Activated T-helper 9 cell treated with anti-CD3 and anti-CD28 coated beads, Interleukin-2, amount 50 U/mL, for 16 hours (primary cell): ENCODE measurements at regions not wholly inside any gene's neighbourhood (a gene's known extent, or its start where the extent isn't known, plus 50 kb on each side); places are given as distances from the start of the nearest gene placed in this dataset.

Experiments
- DNase-seq: peaks from one replicate; pipeline ENCODE4 v3.0.0-alpha.2; 2020; ENCODE audit warnings: low read depth

GRCh38 chr6:113508249-113508648, 348.9 kb upstream of the MARCKS start:
- DNase-seq, result no peak

- no peak for DNase-seq
Measured at GRCh38 chr6:113511100-113511499, 346.0 kb upstream of the MARCKS start.

- no peak for DNase-seq
Measured at GRCh38 chr6:113512576-113512975, 344.6 kb upstream of the MARCKS start.

GRCh38 chr6:113513086-113513485, 344.1 kb upstream of the MARCKS start:
- DNase-seq, result no peak

GRCh38 chr6:113522376-113522775, 334.8 kb upstream of the MARCKS start:
- DNase-seq, result no peak

GRCh38 chr6:113524826-113525225, 332.3 kb upstream of the MARCKS start:
- DNase-seq, result no peak

GRCh38 chr6:113526553-113526952, 330.6 kb upstream of the MARCKS start:
- DNase-seq, result no peak

- no peak for DNase-seq
Measured at GRCh38 chr6:113526995-113527394, 330.1 kb upstream of the MARCKS start.

GRCh38 chr6:113528111-113528510, 329.0 kb upstream of the MARCKS start:
- no peak for DNase-seq

GRCh38 chr6:113529196-113529595, 327.9 kb upstream of the MARCKS start:
- no peak for DNase-seq

- no peak for DNase-seq
Measured at GRCh38 chr6:113529879-113530278, 327.3 kb upstream of the MARCKS start.

GRCh38 chr6:113530769-113531168, 326.4 kb upstream of the MARCKS start:
- no peak for DNase-seq

GRCh38 chr6:113539202-113539601, 317.9 kb upstream of the MARCKS start:
- DNase-seq, result no peak

- no peak for DNase-seq
Measured at GRCh38 chr6:113539623-113540022, 317.5 kb upstream of the MARCKS start.

GRCh38 chr6:113540466-113540865, 316.7 kb upstream of the MARCKS start:
- DNase-seq, result no peak

GRCh38 chr6:113551168-113551567, 306.0 kb upstream of the MARCKS start:
- DNase-seq, result no peak

- no peak for DNase-seq
Measured at GRCh38 chr6:113556775-113557174, 300.4 kb upstream of the MARCKS start.

- no peak for DNase-seq
Measured at GRCh38 chr6:113558431-113558830, 298.7 kb upstream of the MARCKS start.

- DNase-seq, result no peak
Measured at GRCh38 chr6:113558966-113559365, 298.2 kb upstream of the MARCKS start.

GRCh38 chr6:113560376-113560775, 296.8 kb upstream of the MARCKS start:
- DNase-seq, result no peak

- DNase-seq, result no peak
Measured at GRCh38 chr6:113560908-113561307, 296.2 kb upstream of the MARCKS start.

- no peak for DNase-seq
Measured at GRCh38 chr6:113562248-113562647, 294.9 kb upstream of the MARCKS start.

- DNase-seq, result no peak
Measured at GRCh38 chr6:113564371-113565171, 292.6 kb upstream of the MARCKS start.

GRCh38 chr6:113565306-113565705, 291.8 kb upstream of the MARCKS start:
- DNase-seq, result no peak
